Astrocyte (in vitro differentiated cells and primary cell): ENCODE measurements at regions not wholly inside any gene's neighbourhood (a gene's known extent, or its start where the extent isn't known, plus 50 kb on each side); places are given as distances from the start of the nearest gene placed in this dataset.

Source experiments
- DNase-seq: peaks from one replicate; pipeline ENCODE4 v3.0.0-alpha.2; 2010; ENCODE audit warnings: low read depth
- FAIRE-seq: peaks from 2 replicates; lab custom pipeline; 2011; peaks lifted over from hg19 to GRCh38; lab: Jason Lieb, UNC
- H2AFZ ChIP-seq: 2 replicates; pipeline ENCODE4 v1.6.0; 2012; ENCODE audit warnings: low read depth, low read length, inconsistent platforms
- H3K27ac ChIP-seq: 2 replicates; pipeline ENCODE4 v1.5.1; 2011; ENCODE audit warnings: low read depth, low read length, inconsistent platforms
- H3K27me3 ChIP-seq: 2 replicates; pipeline ENCODE4 v1.6.0; 2011; ENCODE audit warnings: low read length, inconsistent platforms; ENCODE audit not compliant: insufficient read depth
- H3K36me3 ChIP-seq: 2 replicates; pipeline ENCODE4 v1.5.1; 2011; ENCODE audit warnings: low read length, inconsistent platforms; ENCODE audit not compliant: insufficient read depth
- H3K4me1 ChIP-seq: 2 replicates; pipeline ENCODE4 v1.5.1; 2011; ENCODE audit warnings: low read length, inconsistent platforms; ENCODE audit not compliant: insufficient read depth
- H3K4me2 ChIP-seq: 2 replicates; pipeline ENCODE4 v1.6.0; 2012; ENCODE audit warnings: low read length, inconsistent platforms
- H3K4me3 ChIP-seq: 2 replicates; pipeline ENCODE4 v1.5.1; 2011; ENCODE audit warnings: low read depth, mild to moderate bottlenecking, low read length, inconsistent platforms; ENCODE audit not compliant: insufficient read depth
- H3K79me2 ChIP-seq: 2 replicates; pipeline ENCODE4 v1.6.0; 2012; ENCODE audit warnings: mild to moderate bottlenecking, low read length, inconsistent platforms; ENCODE audit not compliant: insufficient read depth
- H3K9ac ChIP-seq: 2 replicates; pipeline ENCODE4 v1.6.0; 2012; ENCODE audit warnings: mild to moderate bottlenecking, low read length, inconsistent platforms
- H3K9me3 ChIP-seq: 2 replicates; pipeline ENCODE4 v1.5.1; 2012; ENCODE audit warnings: low read depth, mild to moderate bottlenecking, low read length, inconsistent platforms; ENCODE audit not compliant: insufficient read depth
- H4K20me1 ChIP-seq: 2 replicates; pipeline ENCODE4 v1.6.0; 2012; ENCODE audit warnings: low read length, inconsistent platforms; ENCODE audit not compliant: insufficient read depth
- H3K27ac Mint-ChIP-seq: one replicate; pipeline ENCODE4 v1.8.0; 2021; ENCODE audit warnings: mild to moderate bottlenecking, mixed read lengths; ENCODE audit not compliant: unreplicated experiment
- H3K27me3 Mint-ChIP-seq: one replicate; pipeline ENCODE4 v1.8.0; 2021; ENCODE audit warnings: low read depth, mixed read lengths; ENCODE audit not compliant: unreplicated experiment
- H3K36me3 Mint-ChIP-seq: one replicate; pipeline ENCODE4 v1.8.0; 2021; ENCODE audit warnings: low read depth, mixed read lengths; ENCODE audit not compliant: unreplicated experiment
- H3K4me1 Mint-ChIP-seq: one replicate; pipeline ENCODE4 v1.8.0; 2021; ENCODE audit warnings: low read depth, mixed read lengths; ENCODE audit not compliant: unreplicated experiment
- H3K4me3 Mint-ChIP-seq: one replicate; pipeline ENCODE4 v1.8.0; 2021; ENCODE audit warnings: mild to moderate bottlenecking, moderate library complexity, mixed read lengths; ENCODE audit not compliant: unreplicated experiment
- H3K9me3 Mint-ChIP-seq: one replicate; pipeline ENCODE4 v1.8.0; 2021; ENCODE audit warnings: mild to moderate bottlenecking, mixed read lengths; ENCODE audit not compliant: unreplicated experiment
- CTCF ChIP-seq: IDR thresholded peaks from 2 replicates; pipeline ENCODE4 v1.5.1; 2011; ENCODE audit warnings: low read depth, mild to moderate bottlenecking, inconsistent platforms, low read length, moderate library complexity; ENCODE audit not compliant: insufficient read depth
- EZH2 ChIP-seq: IDR thresholded peaks from 2 replicates; pipeline ENCODE4 v1.6.1; 2012; ENCODE audit warnings: mild to moderate bottlenecking, low read length, inconsistent platforms; ENCODE audit not compliant: insufficient read depth

DNA sequence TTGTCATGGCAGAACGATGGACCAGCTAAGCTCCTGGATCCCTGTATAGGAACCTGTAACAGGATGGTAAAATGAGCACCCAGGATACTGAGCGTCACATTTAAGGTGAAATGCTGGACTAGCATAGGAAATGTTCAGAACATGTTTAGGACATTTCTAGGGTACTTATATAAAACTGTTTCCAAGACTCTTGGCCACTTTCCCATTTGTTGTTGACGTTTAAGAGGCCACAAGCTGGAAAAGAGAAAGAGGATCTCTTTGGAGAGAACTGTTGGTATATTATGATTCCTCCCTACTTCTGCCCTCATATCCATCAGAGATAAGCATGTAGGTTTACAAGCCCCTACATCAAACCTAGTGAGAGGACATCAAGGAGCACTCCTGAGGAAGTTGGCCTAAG is 57.5 kb downstream of the SCN11A start:
- Histone ChIP-seq H3K79me2 (no peaks in the 10 kb centered on the region), H3K27ac (no peak overlapping the region), H2AFZ (no peak overlapping the region), H3K4me3 (no peak overlapping the region), H4K20me1 (no peaks in the 10 kb centered on the region), H3K36me3 (no peaks in the 10 kb centered on the region), H3K27me3 (no peaks in the 10 kb centered on the region), H3K4me2 (no peak overlapping the region), H3K4me1 (peaks cover 27% of the 10 kb centered on the region), H3K9ac (no peak overlapping the region), H3K9me3 (no peaks in the 10 kb centered on the region)
- Mint-ChIP-seq H3K27ac (no peak overlapping the region), H3K4me1 (peaks cover 9% of the 10 kb centered on the region), H3K4me3 (no peak overlapping the region), H3K9me3 (peaks cover 3% of the 10 kb centered on the region), H3K27me3 (no peaks in the 10 kb centered on the region), H3K36me3 (no peaks in the 10 kb centered on the region)
- no peak for DNase-seq
- no peak for FAIRE-seq
- TF ChIP-seq CTCF (no peak), EZH2 (no peak)

DNA sequence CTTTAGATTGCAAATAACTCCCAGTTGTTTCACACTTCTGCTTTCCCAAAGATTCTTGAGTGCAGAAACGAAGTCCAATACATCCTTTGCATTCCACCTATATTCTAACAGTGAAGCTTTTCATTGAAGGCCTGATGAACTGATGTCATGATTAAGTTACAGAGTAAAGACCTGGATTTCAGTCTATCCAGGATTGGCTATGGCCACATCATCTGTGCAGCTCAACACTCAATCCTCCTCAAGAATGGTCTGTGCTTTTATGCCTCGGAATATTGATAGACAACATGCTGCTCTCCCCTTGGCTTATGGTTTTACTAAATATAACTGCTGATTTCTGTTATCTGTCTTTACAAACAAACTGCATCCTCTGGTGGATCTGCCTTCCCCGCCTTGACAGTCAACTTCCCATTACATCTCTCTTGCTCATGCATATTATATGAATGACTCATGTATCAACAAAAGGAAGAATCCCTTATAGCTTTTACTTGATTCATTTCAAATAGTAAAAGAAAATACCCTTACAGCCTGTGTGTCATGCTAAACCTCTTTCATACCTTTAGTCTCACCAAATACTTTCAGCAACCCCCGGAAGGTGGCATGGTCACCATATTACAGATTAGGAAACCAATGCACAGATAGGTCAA is 59.5 kb downstream of the SCN11A start:
- H3K4me2 ChIP-seq = peak overlapping the region; percentile 71
- Mint-ChIP-seq H3K36me3 (no peaks in the 10 kb centered on the region), H3K9me3 (peaks cover 3% of the 10 kb centered on the region), H3K4me3 (no peak overlapping the region), H3K27me3 (peaks cover 4% of the 10 kb centered on the region), H3K4me1 (peaks cover 13% of the 10 kb centered on the region), H3K27ac (no peak overlapping the region)
- peak overlapping the region; percentile 31 for H3K9ac ChIP-seq
- no peak overlapping the region for H2AFZ ChIP-seq
- H3K4me3 ChIP-seq = no peak overlapping the region
- DNase-seq = peak; percentile 70
- TF ChIP-seq CTCF (no peak), EZH2 (no peak)
- no peaks in the 10 kb centered on the region for H3K79me2 ChIP-seq
- H3K27me3 ChIP-seq = no peaks in the 10 kb centered on the region
- H3K36me3 ChIP-seq = no peaks in the 10 kb centered on the region
- H3K9me3 ChIP-seq = no peaks in the 10 kb centered on the region
- H3K27ac ChIP-seq = peak overlapping the region; percentile 65
- no peaks in the 10 kb centered on the region for H4K20me1 ChIP-seq
- FAIRE-seq = peak; percentile 96
- H3K4me1 ChIP-seq = peaks cover 27% of the 10 kb centered on the region

GRCh38 chr3:38990621-38991020 is 61.1 kb downstream of the SCN11A start:
- no peaks in the 10 kb centered on the region for H3K36me3 ChIP-seq
- H3K27ac ChIP-seq = no peak overlapping the region
- FAIRE-seq = no peak
- no peak overlapping the region for H3K9ac ChIP-seq
- peaks cover 39% of the 10 kb centered on the region for H3K4me1 ChIP-seq
- H3K4me2 ChIP-seq = peak overlapping the region; percentile 32
- H4K20me1 ChIP-seq = no peaks in the 10 kb centered on the region
- TF ChIP-seq EZH2 = no peak
- no peak for TF ChIP-seq CTCF
- H3K79me2 ChIP-seq = no peaks in the 10 kb centered on the region
- no peak for DNase-seq
- Mint-ChIP-seq H3K36me3 (no peaks in the 10 kb centered on the region), H3K4me3 (no peak overlapping the region), H3K4me1 (peaks cover 13% of the 10 kb centered on the region), H3K27ac (no peak overlapping the region), H3K27me3 (peaks cover 4% of the 10 kb centered on the region), H3K9me3 (no peaks in the 10 kb centered on the region)
- H3K4me3 ChIP-seq = no peak overlapping the region
- no peaks in the 10 kb centered on the region for H3K27me3 ChIP-seq
- H3K9me3 ChIP-seq = no peaks in the 10 kb centered on the region
- H2AFZ ChIP-seq = no peak overlapping the region
